SK-N-MC (cell line): ENCODE measurements at regions not wholly inside any gene's neighbourhood (a gene's known extent, or its start where the extent isn't known, plus 50 kb on each side); places are given as distances from the start of the nearest gene placed in this dataset.
"Not testable (repeated sequence)": the region's sequence is repeated elsewhere in the genome, so short reads cannot be mapped to it uniquely, and the experiment has no call there.

Source experiments
- DNase-seq: peaks from one replicate; pipeline ENCODE4 v3.0.0-alpha.2; 2011; ENCODE audit warnings: low read depth, low spot score
- H3K27ac ChIP-seq: fragments of 200-600 bp; sonication (generic); 2 replicates; pipeline ENCODE4 v1.5.1; 2016; ENCODE audit warnings: mixed run types
- H3K36me3 ChIP-seq: fragments of 200-600 bp; sonication (generic); 2 replicates; pipeline ENCODE4 v1.6.1; 2017; ENCODE audit warnings: antibody characterized with exemption, low read length, mixed read lengths; ENCODE audit not compliant: insufficient read depth
- H3K4me3 ChIP-seq: fragments of 200-600 bp; sonication (generic); 2 replicates; pipeline ENCODE4 v1.5.1; 2016
- H3K9ac ChIP-seq: fragments of 200-600 bp; sonication (generic); 2 replicates; pipeline ENCODE4 v1.8.0; 2017; ENCODE audit warnings: mixed run types, mixed read lengths; ENCODE audit not compliant: insufficient read length
- H3K9me3 ChIP-seq: fragments of 200-600 bp; sonication (generic); 2 replicates; pipeline ENCODE4 v1.6.1; 2017; ENCODE audit warnings: low read depth, mild to moderate bottlenecking, antibody characterized with exemption, low read length, moderate library complexity, mixed read lengths
- EZH2 ChIP-seq: fragments of 200-600 bp; sonication (generic); IDR thresholded peaks from one replicate; pipeline ENCODE4 v1.6.1; 2017; ENCODE audit warnings: antibody characterized with exemption
- FOXP2 ChIP-seq: optimal IDR thresholded peaks from 2 replicates; pipeline ENCODE3; 2011; ENCODE audit warnings: mild to moderate bottlenecking, moderate library complexity; ENCODE audit not compliant: insufficient read depth; ENCODE audit errors: extremely low read length, control extremely low read depth
- POLR2AphosphoS5 ChIP-seq: IDR thresholded peaks from 2 replicates; pipeline ENCODE4 v1.6.1; 2012; ENCODE audit warnings: mild to moderate bottlenecking, low read depth, low read length, borderline replicate concordance

GRCh38 chr13:74555651-74556420 is 421.6 kb upstream of the KLF12 start:
- no peak overlapping the region for H3K27ac ChIP-seq
- H3K9ac ChIP-seq: no peak overlapping the region
- no peaks in the 10 kb centered on the region for H3K9me3 ChIP-seq
- H3K4me3 ChIP-seq: no peak overlapping the region
- DNase-seq: no peak
- TF ChIP-seq EZH2 (no peak), FOXP2 (no peak), POLR2AphosphoS5 (no peak)
- H3K36me3 ChIP-seq: no peaks in the 10 kb centered on the region

GRCh38 chr13:74555276-74555625 is 421.0 kb upstream of the KLF12 start:
- Histone ChIP-seq H3K36me3 (no peaks in the 10 kb centered on the region), H3K4me3 (no peak overlapping the region), H3K9ac (no peak overlapping the region), H3K27ac (no peak overlapping the region), H3K9me3 (no peaks in the 10 kb centered on the region)
- TF ChIP-seq POLR2AphosphoS5: no peak
- DNase-seq: no peak

GRCh38 chr13:74554569-74555275 is 420.5 kb upstream of the KLF12 start:
- H3K27ac ChIP-seq: no peak overlapping the region
- H3K4me3 ChIP-seq: no peak overlapping the region
- no peak overlapping the region for H3K9ac ChIP-seq
- H3K36me3 ChIP-seq: no peaks in the 10 kb centered on the region
- no peaks in the 10 kb centered on the region for H3K9me3 ChIP-seq
- no peak for TF ChIP-seq FOXP2
- no peak for TF ChIP-seq EZH2
- no peak for TF ChIP-seq POLR2AphosphoS5
- DNase-seq: no peak

DNA sequence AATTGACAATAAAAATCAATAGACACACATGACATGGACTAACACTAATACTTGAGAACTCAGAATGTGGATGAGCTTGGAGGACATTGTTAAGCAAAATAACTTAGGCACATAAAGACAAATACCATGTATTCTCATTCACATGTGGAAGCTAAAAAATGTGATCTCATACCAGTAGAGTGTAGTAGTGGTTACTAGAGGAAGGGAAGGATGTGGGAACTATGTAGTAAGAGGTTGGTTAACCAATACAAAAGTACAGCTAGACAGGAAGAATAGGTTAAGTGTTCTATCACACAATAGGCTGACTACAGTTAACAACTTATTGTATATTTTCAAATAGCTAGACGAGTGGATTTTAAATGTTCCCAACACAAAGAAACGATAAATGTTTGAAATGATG is 415.8 kb upstream of the KLF12 start:
- H3K27ac ChIP-seq: no peak overlapping the region
- no peaks in the 10 kb centered on the region for H3K9me3 ChIP-seq

DNA sequence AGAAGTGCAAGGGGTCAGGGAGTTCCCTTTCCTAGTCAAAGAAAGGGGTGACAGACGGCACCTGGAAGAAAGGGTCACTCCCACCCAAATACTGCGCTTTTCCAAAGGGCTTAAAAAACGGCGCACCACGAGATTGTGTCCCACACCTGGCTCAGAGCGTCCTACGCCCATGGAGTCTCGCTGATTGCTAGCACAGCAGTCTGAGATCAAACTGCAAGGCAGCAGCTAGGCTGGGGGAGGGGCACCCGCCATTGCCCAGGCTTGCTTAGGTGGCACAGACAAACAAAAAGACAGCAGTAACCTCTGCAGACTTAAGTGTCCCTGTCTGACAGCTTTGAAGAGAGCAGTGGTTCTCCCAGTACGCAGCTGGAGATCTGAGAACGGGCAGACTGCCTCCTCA is 402.4 kb upstream of the KLF12 start:
- H3K27ac ChIP-seq, H3K4me3 ChIP-seq, H3K9me3 ChIP-seq, DNase-seq, H3K9ac ChIP-seq, H3K36me3 ChIP-seq: not testable (repeated sequence)

More for the DNA sequence above, 415.8 kb upstream of the KLF12 start:
- DNase-seq: no peak
- no peak for TF ChIP-seq FOXP2
- TF ChIP-seq EZH2: no peak
- no peak for TF ChIP-seq POLR2AphosphoS5
- H3K9ac ChIP-seq: no peak overlapping the region
- no peak overlapping the region for H3K4me3 ChIP-seq
- no peaks in the 10 kb centered on the region for H3K36me3 ChIP-seq

DNA sequence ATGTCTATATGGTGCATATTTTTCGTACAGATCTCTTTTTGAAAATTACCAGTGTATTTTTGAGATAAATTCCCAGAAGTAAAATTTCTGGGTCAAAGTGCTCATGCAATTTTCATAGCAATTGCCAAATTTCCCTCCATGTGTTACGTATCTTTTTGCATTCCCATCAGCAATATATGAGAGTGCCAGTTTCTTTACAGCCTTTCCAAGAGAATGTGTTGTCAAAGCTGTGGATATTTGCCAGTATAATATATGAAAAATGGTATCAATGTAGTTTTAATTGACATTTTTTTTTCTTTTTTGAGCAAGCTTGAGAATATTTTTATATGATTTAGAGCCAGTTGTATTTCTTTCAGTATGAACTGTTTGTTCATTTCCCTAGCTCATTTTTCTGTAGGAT is 399.0 kb upstream of the KLF12 start:
- Histone ChIP-seq H3K4me3 (no peak overlapping the region), H3K9ac (no peak overlapping the region), H3K9me3 (no peaks in the 10 kb centered on the region), H3K27ac (no peak overlapping the region), H3K36me3 (no peaks in the 10 kb centered on the region)
- no peak for TF ChIP-seq POLR2AphosphoS5
- no peak for TF ChIP-seq EZH2
- TF ChIP-seq FOXP2: no peak
- DNase-seq: no peak

GRCh38 chr13:74530011-74530410 is 395.8 kb upstream of the KLF12 start:
- TF ChIP-seq EZH2: no peak
- TF ChIP-seq FOXP2: no peak
- no peak for TF ChIP-seq POLR2AphosphoS5
- DNase-seq: no peak
- Histone ChIP-seq H3K9me3 (no peaks in the 10 kb centered on the region), H3K36me3 (no peaks in the 10 kb centered on the region), H3K27ac (no peak overlapping the region), H3K9ac (no peak overlapping the region), H3K4me3 (no peak overlapping the region)

DNA sequence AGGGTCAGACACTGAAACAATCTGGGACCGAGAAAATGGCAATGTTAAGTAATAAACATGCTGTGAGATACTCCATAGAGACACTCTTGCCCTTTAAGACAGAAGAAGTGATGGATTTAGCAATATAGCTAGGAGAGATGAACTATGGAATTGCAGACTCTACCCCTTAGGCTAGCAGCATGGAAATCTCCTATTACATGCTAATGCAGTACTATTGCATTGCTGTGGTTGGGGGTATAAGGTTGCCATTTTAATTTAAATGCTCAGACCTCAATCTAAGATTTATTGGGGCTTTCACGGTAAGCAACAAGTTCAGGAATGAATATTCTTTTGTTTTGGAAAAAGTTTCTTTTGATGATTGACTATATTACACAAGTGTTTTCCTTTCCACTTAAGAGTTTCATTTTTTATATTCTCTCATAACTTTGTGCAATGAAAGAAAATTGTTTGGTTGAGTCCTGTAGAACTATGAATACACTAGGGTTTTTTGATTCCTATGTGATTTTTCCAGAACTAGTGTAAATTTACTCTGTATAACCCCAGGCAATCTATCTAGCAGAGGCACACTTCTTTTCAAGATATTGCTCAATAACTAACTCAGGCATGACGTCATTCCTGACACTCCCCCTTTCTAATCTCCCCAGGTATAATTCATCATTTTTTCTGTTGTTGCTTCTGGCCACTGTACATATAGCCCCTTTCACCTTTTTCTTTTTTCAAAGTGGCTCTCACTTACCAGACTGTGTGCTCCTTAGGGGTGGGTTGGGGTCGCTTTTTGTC is 394.7 kb upstream of the KLF12 start:
- H3K9me3 ChIP-seq: no peaks in the 10 kb centered on the region
- TF ChIP-seq FOXP2: no peak
- TF ChIP-seq POLR2AphosphoS5: no peak
- no peak for TF ChIP-seq EZH2
- 0 out of 2 replicates have a peak overlapping the region, but pooled peaks have one; percentile 25 for H3K27ac ChIP-seq
- no peak overlapping the region for H3K9ac ChIP-seq
- DNase-seq: peak; percentile 61
- no peak overlapping the region for H3K4me3 ChIP-seq
- H3K36me3 ChIP-seq: no peaks in the 10 kb centered on the region
